ENCODE measurements at regions not wholly inside any gene's neighbourhood (a gene's known extent, or its start where the extent isn't known, plus 50 kb on each side); places are given as distances from the start of the nearest gene placed in this dataset.

DNA sequence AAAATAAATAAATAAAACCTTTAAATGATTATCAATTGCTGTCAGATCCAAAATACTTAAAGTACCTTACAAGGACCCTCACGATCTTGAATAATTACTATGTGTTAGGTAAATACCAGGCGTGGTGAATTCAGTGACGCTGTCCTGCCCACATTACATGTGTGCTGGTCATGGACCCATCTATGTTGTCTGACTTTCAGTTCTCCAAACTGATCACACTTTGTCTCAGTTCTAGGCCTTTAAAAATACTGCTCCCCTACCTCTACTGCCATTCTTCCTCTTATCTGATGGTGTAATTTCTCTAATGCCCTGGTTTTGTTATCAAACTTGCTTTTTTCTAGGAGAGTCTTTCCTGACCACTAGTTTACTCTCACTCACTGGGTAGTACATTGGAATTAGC is 520.7 kb downstream of the TRHDE start:
- TF ChIP-seq, protein P1, sequence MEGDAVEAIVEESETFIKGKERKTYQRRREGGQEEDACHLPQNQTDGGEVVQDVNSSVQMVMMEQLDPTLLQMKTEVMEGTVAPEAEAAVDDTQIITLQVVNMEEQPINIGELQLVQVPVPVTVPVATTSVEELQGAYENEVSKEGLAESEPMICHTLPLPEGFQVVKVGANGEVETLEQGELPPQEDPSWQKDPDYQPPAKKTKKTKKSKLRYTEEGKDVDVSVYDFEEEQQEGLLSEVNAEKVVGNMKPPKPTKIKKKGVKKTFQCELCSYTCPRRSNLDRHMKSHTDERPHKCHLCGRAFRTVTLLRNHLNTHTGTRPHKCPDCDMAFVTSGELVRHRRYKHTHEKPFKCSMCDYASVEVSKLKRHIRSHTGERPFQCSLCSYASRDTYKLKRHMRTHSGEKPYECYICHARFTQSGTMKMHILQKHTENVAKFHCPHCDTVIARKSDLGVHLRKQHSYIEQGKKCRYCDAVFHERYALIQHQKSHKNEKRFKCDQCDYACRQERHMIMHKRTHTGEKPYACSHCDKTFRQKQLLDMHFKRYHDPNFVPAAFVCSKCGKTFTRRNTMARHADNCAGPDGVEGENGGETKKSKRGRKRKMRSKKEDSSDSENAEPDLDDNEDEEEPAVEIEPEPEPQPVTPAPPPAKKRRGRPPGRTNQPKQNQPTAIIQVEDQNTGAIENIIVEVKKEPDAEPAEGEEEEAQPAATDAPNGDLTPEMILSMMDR (IDR thresholded peaks at IDR 0.05) = no peak
- TF ChIP-seq EZH2 (IDR thresholded peaks at IDR 0.05; ENCODE audit: borderline replicate concordance, insufficient read depth, low read depth, low read length, poor library complexity, severe bottlenecking) = no peak

All from B cell (primary cell).